OCI-LY1 (cell line): ENCODE measurements at regions not wholly inside any gene's neighbourhood (a gene's known extent, or its start where the extent isn't known, plus 50 kb on each side); places are given as distances from the start of the nearest gene placed in this dataset.

Source experiments
- H2AFZ ChIP-seq: fragments of 200-600 bp; sonication (generic), shearing (Covaris generic); 2 replicates; pipeline ENCODE4 v1.6.0; 2014; ENCODE audit warnings: antibody characterized with exemption, mild to moderate bottlenecking, low read length
- H3F3A ChIP-seq: fragments of 200-600 bp; sonication (generic), shearing (Covaris generic); 2 replicates; pipeline ENCODE4 v1.6.0; 2014; ENCODE audit warnings: mild to moderate bottlenecking, antibody characterized with exemption, low read length, moderate library complexity; ENCODE audit not compliant: insufficient read depth
- H3K27ac ChIP-seq: fragments of 200-600 bp; sonication (generic); 2 replicates; pipeline ENCODE4 v1.5.1; 2014; ENCODE audit warnings: low read length, mixed run types, mild to moderate bottlenecking, low read depth; ENCODE audit not compliant: poor library complexity, severe bottlenecking
- H3K27me3 ChIP-seq: fragments of 200-600 bp; sonication (generic); 2 replicates; pipeline ENCODE4 v1.6.0; 2014; ENCODE audit warnings: antibody characterized with exemption, mild to moderate bottlenecking, low read length, moderate library complexity; ENCODE audit not compliant: insufficient read depth
- H3K36me3 ChIP-seq: fragments of 200-600 bp; sonication (generic); 2 replicates; pipeline ENCODE4 v1.6.1; 2014; ENCODE audit warnings: mild to moderate bottlenecking, antibody characterized with exemption, low read length, moderate library complexity, mixed read lengths; ENCODE audit not compliant: insufficient read depth
- H3K4me1 ChIP-seq: fragments of 200-600 bp; sonication (generic); 2 replicates; pipeline ENCODE4 v1.5.1; 2014; ENCODE audit warnings: mild to moderate bottlenecking, low read length, moderate library complexity; ENCODE audit not compliant: insufficient read depth, severe bottlenecking
- H3K4me2 ChIP-seq: fragments of 200-600 bp; sonication (generic), shearing (Covaris generic); 2 replicates; pipeline ENCODE4 v1.6.1; 2014; ENCODE audit warnings: low read length
- H3K4me3 ChIP-seq: fragments of 200-600 bp; sonication (generic); 2 replicates; pipeline ENCODE4 v1.5.1; 2014; ENCODE audit warnings: low read length, low read depth, mild to moderate bottlenecking, mixed read lengths; ENCODE audit not compliant: poor library complexity, severe bottlenecking
- H3K79me2 ChIP-seq: fragments of 200-600 bp; shearing (Covaris generic); 2 replicates; pipeline ENCODE4 v1.6.1; 2016; ENCODE audit warnings: mixed run types, low read length, mixed read lengths; ENCODE audit not compliant: insufficient read depth
- H3K9ac ChIP-seq: fragments of 200-600 bp; sonication (generic), shearing (Covaris generic); 2 replicates; pipeline ENCODE4 v1.6.1; 2014; ENCODE audit warnings: mild to moderate bottlenecking, low read length, mixed read lengths
- H3K9me2 ChIP-seq: fragments of 200-600 bp; sonication (generic), shearing (Covaris generic); 2 replicates; pipeline ENCODE4 v1.6.1; 2014; ENCODE audit warnings: low read depth, mild to moderate bottlenecking, low read length, mixed read lengths
- H3K9me3 ChIP-seq: fragments of 200-600 bp; shearing (Covaris generic); 2 replicates; pipeline ENCODE4 v1.6.1; 2014; ENCODE audit warnings: low read length, mixed read lengths
- H4K20me1 ChIP-seq: fragments of 200-600 bp; sonication (generic), shearing (Covaris generic); 2 replicates; pipeline ENCODE4 v1.6.0; 2016; ENCODE audit warnings: mild to moderate bottlenecking, low read length; ENCODE audit not compliant: insufficient read depth
- CTCF ChIP-seq: fragments of 200-600 bp; sonication (generic), shearing (Covaris generic); IDR thresholded peaks from 2 replicates; pipeline ENCODE4 v1.5.1; 2017; ENCODE audit warnings: mild to moderate bottlenecking, antibody characterized with exemption, low read length, moderate library complexity, mixed read lengths
- EZH2 ChIP-seq: fragments of 200-600 bp; sonication (generic), shearing (Covaris generic); IDR thresholded peaks from 2 replicates; pipeline ENCODE4 v1.8.0; 2017; ENCODE audit warnings: borderline replicate concordance, mixed run types, mild to moderate bottlenecking, antibody characterized with exemption, low read length, moderate library complexity, mixed read lengths

DNA sequence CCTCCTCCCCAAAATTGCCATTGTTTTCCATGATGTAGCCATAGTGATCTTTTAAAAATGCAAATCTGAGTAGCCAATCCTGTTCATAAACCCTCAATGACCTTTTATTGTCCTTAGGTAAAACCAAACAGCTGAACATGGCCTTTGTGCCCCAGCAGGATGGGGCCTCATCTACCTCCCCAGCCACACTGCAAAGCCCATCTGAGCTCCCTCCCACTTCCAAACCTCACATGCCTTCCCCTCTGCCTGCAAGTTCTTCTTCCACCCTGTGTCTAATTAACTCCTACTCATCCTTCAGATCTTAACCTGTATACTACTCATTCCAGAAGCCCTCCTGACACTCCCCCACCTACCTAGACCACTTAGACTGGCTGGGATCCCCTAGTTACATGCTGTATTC, 178.8 kb upstream of the NPVF start:
- H3K36me3 ChIP-seq: no peaks in the 10 kb centered on the region
- no peaks in the 10 kb centered on the region for H4K20me1 ChIP-seq
- H3F3A ChIP-seq: no peaks in the 10 kb centered on the region
- no peak overlapping the region for H2AFZ ChIP-seq
- no peak overlapping the region for H3K4me2 ChIP-seq
- H3K4me1 ChIP-seq: no peaks in the 10 kb centered on the region
- H3K9ac ChIP-seq: no peak overlapping the region
- TF ChIP-seq CTCF: no peak
- TF ChIP-seq EZH2: no peak
- no peaks in the 10 kb centered on the region for H3K9me3 ChIP-seq
- no peak overlapping the region for H3K27ac ChIP-seq
- H3K4me3 ChIP-seq: no peak overlapping the region
- 0 out of 2 replicates have a peak, but pooled peaks cover 5% of the 10 kb centered on the region for H3K27me3 ChIP-seq
- H3K79me2 ChIP-seq: no peaks in the 10 kb centered on the region
- no peaks in the 10 kb centered on the region for H3K9me2 ChIP-seq

GRCh38 chr7:25408012-25408687, 179.9 kb upstream of the NPVF start:
- no peak overlapping the region for H3K27ac ChIP-seq

DNA sequence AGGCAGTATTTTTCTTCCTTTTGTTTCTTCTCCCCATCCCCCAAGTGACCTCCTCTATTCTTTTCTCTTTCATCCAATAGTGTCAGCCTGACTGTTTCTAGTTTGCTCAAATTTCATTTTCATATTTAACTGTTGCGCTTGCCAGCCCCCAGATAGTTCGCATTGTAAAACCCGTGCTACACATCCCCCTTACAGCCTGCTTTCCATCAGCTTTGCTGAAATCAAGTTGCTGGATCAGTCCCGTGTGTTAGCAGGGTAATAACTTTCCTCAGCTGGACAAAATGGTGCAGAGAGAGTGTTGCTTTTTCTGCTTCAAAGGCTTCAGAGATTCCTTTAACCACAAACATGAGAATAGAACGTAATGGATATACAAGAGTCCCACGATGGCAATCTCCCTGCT, 180.6 kb upstream of the NPVF start:
- TF ChIP-seq CTCF: no peak
- no peak for TF ChIP-seq EZH2
- Histone ChIP-seq H3K79me2 (no peaks in the 10 kb centered on the region), H3K9me3 (no peaks in the 10 kb centered on the region), H3K36me3 (no peaks in the 10 kb centered on the region), H3K4me3 (no peak overlapping the region), H3K27me3 (0 out of 2 replicates have a peak, but pooled peaks cover 5% of the 10 kb centered on the region), H3K27ac (no peak overlapping the region), H3K4me2 (no peak overlapping the region), H4K20me1 (no peaks in the 10 kb centered on the region), H2AFZ (no peak overlapping the region), H3K9me2 (no peaks in the 10 kb centered on the region), H3F3A (no peaks in the 10 kb centered on the region), H3K9ac (no peak overlapping the region), H3K4me1 (no peaks in the 10 kb centered on the region)

More at GRCh38 chr7:25408012-25408687, 179.9 kb upstream of the NPVF start:
- Histone ChIP-seq H3K9me2 (no peaks in the 10 kb centered on the region), H3K4me2 (no peak overlapping the region), H3K4me1 (no peaks in the 10 kb centered on the region), H4K20me1 (no peaks in the 10 kb centered on the region), H2AFZ (no peak overlapping the region), H3K36me3 (no peaks in the 10 kb centered on the region), H3K9ac (no peak overlapping the region), H3K27me3 (0 out of 2 replicates have a peak, but pooled peaks cover 5% of the 10 kb centered on the region), H3K79me2 (no peaks in the 10 kb centered on the region), H3K4me3 (no peak overlapping the region), H3K9me3 (no peaks in the 10 kb centered on the region), H3F3A (no peaks in the 10 kb centered on the region)
- TF ChIP-seq EZH2 (no peak), CTCF (no peak)
